Fibroblast of lung (primary cell): ENCODE measurements at regions not wholly inside any gene's neighbourhood (a gene's known extent, or its start where the extent isn't known, plus 50 kb on each side); places are given as distances from the start of the nearest gene placed in this dataset.

ENCODE experiments used
- DNase-seq, 2 donors: peaks; one replicate each; pipeline versions ENCODE4 v3.0.0 to v3.0.0-alpha.2; 2010; ENCODE audit warnings: low read depth in 2 of 2
- H2AFZ ChIP-seq: 2 replicates; pipeline ENCODE4 v1.5.1; 2012; ENCODE audit warnings: low read length, control low read depth, inconsistent platforms
- H3K27ac ChIP-seq: 2 replicates; pipeline ENCODE4 v1.5.1; 2011; ENCODE audit warnings: low read length, control low read depth; ENCODE audit not compliant: insufficient read depth
- H3K27me3 ChIP-seq: 2 replicates; pipeline ENCODE4 v1.5.1; 2011; ENCODE audit warnings: mild to moderate bottlenecking, low read length; ENCODE audit not compliant: control insufficient read depth, insufficient read depth
- H3K36me3 ChIP-seq: 2 replicates; pipeline ENCODE4 v1.5.1; 2011; ENCODE audit warnings: low read length; ENCODE audit not compliant: control insufficient read depth, insufficient read depth
- H3K4me1 ChIP-seq: 2 replicates; pipeline ENCODE4 v1.5.1; 2011; ENCODE audit warnings: low read length; ENCODE audit not compliant: control insufficient read depth, insufficient read depth; ENCODE audit errors: extremely low read depth
- H3K4me2 ChIP-seq: 2 replicates; pipeline ENCODE4 v1.5.1; 2011; ENCODE audit warnings: low read length, control low read depth; ENCODE audit not compliant: insufficient read depth; ENCODE audit errors: extremely low read depth
- H3K4me3 ChIP-seq, 4 experiments: fragments of 200-600 bp in 1 of 4; sonication (generic) in 1 of 4; replicated peaks in 1 of 4; 2 replicates each; pipeline ENCODE4 v1.5.1; 2011 to 2016; ENCODE audit warnings: low read length in 4 of 4, low read depth in 3 of 4, mild to moderate bottlenecking in 3 of 4, control low read depth in 2 of 4, inconsistent platforms in 1 of 4, mixed read lengths in 1 of 4; ENCODE audit not compliant: insufficient read depth in 1 of 4; ENCODE audit errors: control extremely low read depth in 1 of 4
- H3K79me2 ChIP-seq: 2 replicates; pipeline ENCODE4 v1.5.1; 2012; ENCODE audit warnings: mild to moderate bottlenecking, low read length, inconsistent platforms; ENCODE audit not compliant: control insufficient read depth, insufficient read depth
- H3K9ac ChIP-seq: 2 replicates; pipeline ENCODE4 v1.5.1; 2011; ENCODE audit warnings: mild to moderate bottlenecking, low read length, control low read depth; ENCODE audit not compliant: insufficient read depth
- H3K9me3 ChIP-seq: 2 replicates; pipeline ENCODE4 v1.5.1; 2012; ENCODE audit warnings: low read depth, low read length; ENCODE audit not compliant: control insufficient read depth, insufficient read depth
- H4K20me1 ChIP-seq: 2 replicates; pipeline ENCODE4 v1.5.1; 2011; ENCODE audit warnings: low read length; ENCODE audit not compliant: control insufficient read depth, insufficient read depth; ENCODE audit errors: extremely low read depth
- EZH2 ChIP-seq: IDR thresholded peaks from 2 replicates; pipeline ENCODE4 v1.5.1; 2012; ENCODE audit warnings: low read length, control low read depth, mild to moderate bottlenecking; ENCODE audit errors: missing control alignments
- TF ChIP-seq, protein P1 (sequence below), 2 donors: IDR thresholded peaks in 1 of 2; conservative IDR thresholded peaks in 1 of 2; 1 replicate in 1 of 2; 2 replicates in 1 of 2; pipeline ENCODE4 v1.5.1; 2011 to 2012; ENCODE audit warnings: low read length in 2 of 2, control low read depth in 1 of 2, inconsistent platforms in 1 of 2, low read depth in 1 of 2, mild to moderate bottlenecking in 1 of 2

DNA sequence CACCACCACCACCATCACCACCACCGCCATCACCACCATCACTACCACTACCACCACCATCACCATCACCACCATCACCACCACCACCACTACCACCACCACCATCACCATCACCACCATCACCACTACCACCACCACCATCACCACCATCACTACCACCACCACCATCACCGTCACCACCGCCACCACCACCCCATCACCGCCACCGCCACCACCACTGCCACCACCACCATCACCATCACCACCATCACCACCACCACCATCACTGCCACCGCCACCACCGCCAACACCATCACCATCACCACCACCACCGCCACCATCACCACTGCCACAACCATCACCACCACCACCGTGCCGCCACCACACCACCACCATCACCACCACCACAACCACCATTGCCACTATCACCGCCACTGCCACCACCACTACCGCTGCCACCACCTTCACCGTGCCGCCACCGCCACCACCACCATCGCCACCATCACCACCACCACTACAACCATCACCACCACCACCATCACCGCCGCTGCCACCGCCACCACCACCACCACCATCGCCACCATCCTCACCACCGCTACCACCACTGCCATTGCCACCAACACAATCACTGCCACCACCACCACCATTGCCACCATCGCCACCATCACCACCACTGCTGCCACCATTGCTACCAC is 1511.3 kb upstream of the AGA start:
- DNase-seq = no peak
- H3K4me1 ChIP-seq = no peaks in the 10 kb centered on the region
- H3K27ac ChIP-seq = no peak overlapping the region
- no peaks in the 10 kb centered on the region for H3K79me2 ChIP-seq
- H3K9me3 ChIP-seq = no peaks in the 10 kb centered on the region
- no peak overlapping the region for H3K4me2 ChIP-seq
- H3K4me3 ChIP-seq = no peak overlapping the region
- H3K9ac ChIP-seq = no peak overlapping the region
- H3K27me3 ChIP-seq = no peaks in the 10 kb centered on the region
- H4K20me1 ChIP-seq = no peaks in the 10 kb centered on the region
- H3K36me3 ChIP-seq = no peaks in the 10 kb centered on the region
- no peak overlapping the region for H2AFZ ChIP-seq
- TF ChIP-seq, protein P1, sequence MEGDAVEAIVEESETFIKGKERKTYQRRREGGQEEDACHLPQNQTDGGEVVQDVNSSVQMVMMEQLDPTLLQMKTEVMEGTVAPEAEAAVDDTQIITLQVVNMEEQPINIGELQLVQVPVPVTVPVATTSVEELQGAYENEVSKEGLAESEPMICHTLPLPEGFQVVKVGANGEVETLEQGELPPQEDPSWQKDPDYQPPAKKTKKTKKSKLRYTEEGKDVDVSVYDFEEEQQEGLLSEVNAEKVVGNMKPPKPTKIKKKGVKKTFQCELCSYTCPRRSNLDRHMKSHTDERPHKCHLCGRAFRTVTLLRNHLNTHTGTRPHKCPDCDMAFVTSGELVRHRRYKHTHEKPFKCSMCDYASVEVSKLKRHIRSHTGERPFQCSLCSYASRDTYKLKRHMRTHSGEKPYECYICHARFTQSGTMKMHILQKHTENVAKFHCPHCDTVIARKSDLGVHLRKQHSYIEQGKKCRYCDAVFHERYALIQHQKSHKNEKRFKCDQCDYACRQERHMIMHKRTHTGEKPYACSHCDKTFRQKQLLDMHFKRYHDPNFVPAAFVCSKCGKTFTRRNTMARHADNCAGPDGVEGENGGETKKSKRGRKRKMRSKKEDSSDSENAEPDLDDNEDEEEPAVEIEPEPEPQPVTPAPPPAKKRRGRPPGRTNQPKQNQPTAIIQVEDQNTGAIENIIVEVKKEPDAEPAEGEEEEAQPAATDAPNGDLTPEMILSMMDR (conservative IDR thresholded peaks at IDR 0.05 in 1 of 2, IDR thresholded peaks at IDR 0.05 in 1 of 2; ENCODE audit: low read depth in 1 of 2, low read length in 2 of 2) = no peak
- no peak for TF ChIP-seq EZH2

DNA sequence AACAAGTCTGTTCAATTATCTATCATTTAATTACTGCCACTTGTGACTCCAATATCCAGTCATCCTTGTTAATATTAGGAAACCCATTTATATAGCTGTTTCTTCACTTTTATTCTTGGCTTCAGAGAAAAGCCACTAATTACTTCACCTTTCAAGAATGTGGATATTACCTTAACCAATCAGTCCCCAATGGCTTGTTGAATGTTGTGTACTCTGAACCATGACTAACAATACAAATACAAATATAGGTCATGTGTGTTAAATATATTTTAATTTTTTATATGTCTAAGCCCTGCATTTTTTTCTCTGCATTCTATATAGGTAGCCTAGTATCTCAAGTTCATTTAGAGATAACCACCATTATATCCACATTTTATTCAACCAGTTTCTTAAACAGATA is 1513.4 kb upstream of the AGA start:
- Histone ChIP-seq H3K4me2 (no peak overlapping the region), H3K27ac (no peak overlapping the region), H3K27me3 (no peaks in the 10 kb centered on the region), H3K4me3 (no peak overlapping the region), H3K9ac (no peak overlapping the region), H4K20me1 (no peaks in the 10 kb centered on the region), H3K9me3 (no peaks in the 10 kb centered on the region), H3K4me1 (no peaks in the 10 kb centered on the region), H3K36me3 (no peaks in the 10 kb centered on the region), H2AFZ (no peak overlapping the region), H3K79me2 (no peaks in the 10 kb centered on the region)
- TF ChIP-seq EZH2 = no peak
- TF ChIP-seq, protein P1 (conservative IDR thresholded peaks at IDR 0.05 in 1 of 2, IDR thresholded peaks at IDR 0.05 in 1 of 2; ENCODE audit: low read depth in 1 of 2, low read length in 2 of 2) = no peak
- DNase-seq = no peak

DNA sequence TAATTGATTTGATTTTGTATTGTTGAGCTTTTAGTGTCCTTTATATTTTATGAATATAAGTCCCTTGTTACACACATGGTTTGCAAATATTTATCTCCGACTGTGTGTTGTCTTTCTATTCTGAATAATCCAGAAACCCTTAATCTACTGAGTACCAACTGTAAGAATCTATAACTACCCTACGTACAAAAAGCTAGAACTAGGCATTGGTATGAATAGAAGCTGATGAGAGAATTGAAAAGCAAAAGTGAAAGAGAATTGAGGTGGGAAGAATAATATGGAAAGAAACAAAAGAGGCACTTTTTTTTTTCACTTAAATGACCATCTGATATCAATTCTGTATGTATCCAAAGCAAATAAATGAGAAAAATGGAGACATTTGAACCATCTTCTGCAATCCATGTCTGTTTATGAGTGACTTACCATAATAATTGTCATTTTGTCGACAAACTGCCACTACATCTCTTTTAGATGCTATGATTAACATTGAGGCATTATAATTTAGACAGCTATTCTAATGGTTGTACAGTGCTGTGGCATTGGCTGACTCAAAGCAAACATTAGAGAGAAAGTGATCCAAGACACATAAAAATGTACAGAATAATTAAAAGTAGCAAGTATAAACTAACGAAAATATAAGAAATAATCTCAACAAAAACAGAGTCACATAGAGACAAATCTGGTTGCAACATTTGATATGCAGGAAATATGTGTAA is 1516.6 kb upstream of the AGA start:
- Histone ChIP-seq H3K4me2 (no peak overlapping the region), H3K27me3 (no peaks in the 10 kb centered on the region), H3K9me3 (no peaks in the 10 kb centered on the region), H3K79me2 (no peaks in the 10 kb centered on the region), H3K9ac (no peak overlapping the region), H3K36me3 (no peaks in the 10 kb centered on the region), H3K4me3 (no peak overlapping the region), H3K27ac (no peak overlapping the region), H3K4me1 (no peaks in the 10 kb centered on the region), H2AFZ (no peak overlapping the region), H4K20me1 (peaks cover 2% of the 10 kb centered on the region)
- no peak for DNase-seq
- TF ChIP-seq, protein P1 (conservative IDR thresholded peaks at IDR 0.05 in 1 of 2, IDR thresholded peaks at IDR 0.05 in 1 of 2; ENCODE audit: low read depth in 1 of 2, low read length in 2 of 2) = no peak
- no peak for TF ChIP-seq EZH2
